ENCODE measurements at regions not wholly inside any gene's neighbourhood (a gene's known extent, or its start where the extent isn't known, plus 50 kb on each side); places are given as distances from the start of the nearest gene placed in this dataset.
"Not testable (repeated sequence)": the region's sequence is repeated elsewhere in the genome, so short reads cannot be mapped to it uniquely, and the experiment has no call there.

DNA sequence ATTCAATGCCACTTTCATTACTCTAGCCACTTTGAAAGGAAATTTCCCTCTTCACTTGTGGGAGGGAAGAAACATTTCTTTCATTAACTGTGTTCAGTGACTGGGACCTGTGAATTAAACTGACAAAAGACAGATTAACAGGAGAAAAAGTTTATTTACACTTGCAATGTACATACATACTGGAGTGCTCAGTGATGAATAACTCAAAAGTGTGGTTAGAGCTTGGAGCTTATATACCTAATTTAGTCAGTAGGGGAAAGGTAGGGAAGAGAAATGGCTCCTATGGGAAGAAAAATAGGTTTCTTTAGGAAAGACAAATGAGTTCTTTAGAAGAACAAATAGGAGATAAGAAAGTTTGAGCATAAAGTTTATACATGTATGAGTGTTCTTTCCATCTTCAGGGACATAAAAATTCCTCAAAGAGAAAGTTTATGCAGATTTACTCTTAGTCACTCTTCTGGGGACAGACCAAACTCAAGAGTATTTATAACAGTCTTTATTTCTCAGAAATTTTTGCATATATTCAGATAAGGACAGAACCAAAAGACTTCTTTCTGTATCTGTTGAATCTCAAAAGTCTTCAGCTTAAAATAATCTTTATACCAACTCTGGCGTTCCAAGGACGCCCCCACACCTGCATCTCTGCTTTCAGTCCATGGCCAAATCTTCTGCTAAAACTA is 120.0 kb upstream of the RAI14 start:
- DNase-seq = no peak

DNA sequence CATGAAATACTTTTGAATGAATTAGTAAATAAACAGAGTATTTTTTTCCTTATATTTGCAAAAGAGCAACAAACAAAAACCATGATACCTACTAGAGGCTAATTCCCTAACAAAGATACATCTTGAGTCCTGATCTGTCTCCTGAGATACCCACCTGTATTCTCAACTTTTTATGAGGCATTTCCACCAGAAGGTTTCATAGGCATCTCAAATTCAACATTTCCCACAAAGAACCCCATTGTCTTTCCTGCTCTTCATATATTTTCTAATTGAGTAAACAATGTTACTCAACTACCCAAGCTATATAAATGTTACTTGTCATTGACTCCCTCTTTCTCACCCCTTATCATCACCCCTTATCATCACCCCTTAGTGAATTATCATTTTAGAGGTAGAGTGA is 119.4 kb upstream of the RAI14 start:
- no peak for DNase-seq

DNA sequence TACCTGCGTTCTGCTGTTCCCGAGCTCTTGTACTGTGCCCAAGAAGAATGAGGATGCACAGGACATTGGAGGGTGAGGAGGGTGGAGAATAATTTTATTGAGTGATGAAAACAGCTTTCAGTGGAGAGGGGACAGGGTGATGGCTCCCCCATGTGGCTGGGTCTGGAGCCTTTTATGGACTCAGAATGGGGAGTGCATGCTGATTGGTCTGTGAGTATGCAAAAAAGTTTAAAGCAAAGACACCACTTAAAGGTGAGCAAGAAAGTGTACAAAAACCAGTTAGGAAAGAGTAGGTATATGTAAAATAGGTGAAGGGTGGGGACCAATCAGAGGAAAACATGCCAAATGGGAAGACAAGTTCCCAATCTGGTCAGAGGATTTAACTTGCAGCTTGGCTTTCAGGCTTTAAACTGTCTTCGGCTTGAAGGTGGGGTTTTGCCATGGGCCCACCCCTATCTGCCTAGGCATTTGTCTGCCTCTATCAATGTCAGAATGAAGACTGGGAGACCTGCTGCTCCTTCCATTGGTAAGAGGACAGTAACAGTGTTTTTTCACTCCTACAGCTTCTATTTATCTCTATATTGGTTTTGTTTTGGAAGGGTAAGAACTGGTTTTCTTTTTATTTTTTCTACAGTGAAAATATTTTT is 118.0 kb upstream of the RAI14 start:
- no peak for DNase-seq

DNA sequence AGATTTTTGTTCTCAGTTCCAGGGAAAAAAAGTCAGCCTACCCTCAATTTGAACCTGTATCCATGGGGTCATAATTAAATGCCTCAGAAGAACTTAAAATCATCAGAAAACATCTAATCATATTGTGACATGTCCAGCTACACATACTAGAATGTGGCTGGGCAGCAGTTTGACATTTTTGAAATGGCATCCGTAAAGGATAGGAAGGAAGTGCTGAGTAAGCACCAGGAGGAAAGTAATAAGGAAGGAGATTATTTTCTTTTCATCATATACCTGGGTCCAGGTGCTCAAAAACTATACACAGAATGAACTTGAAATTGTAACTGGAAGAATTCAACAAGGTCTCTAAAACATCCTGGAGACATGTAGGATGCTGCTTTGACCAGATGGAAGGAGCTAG is 116.9 kb upstream of the RAI14 start:
- no peak for DNase-seq

DNA sequence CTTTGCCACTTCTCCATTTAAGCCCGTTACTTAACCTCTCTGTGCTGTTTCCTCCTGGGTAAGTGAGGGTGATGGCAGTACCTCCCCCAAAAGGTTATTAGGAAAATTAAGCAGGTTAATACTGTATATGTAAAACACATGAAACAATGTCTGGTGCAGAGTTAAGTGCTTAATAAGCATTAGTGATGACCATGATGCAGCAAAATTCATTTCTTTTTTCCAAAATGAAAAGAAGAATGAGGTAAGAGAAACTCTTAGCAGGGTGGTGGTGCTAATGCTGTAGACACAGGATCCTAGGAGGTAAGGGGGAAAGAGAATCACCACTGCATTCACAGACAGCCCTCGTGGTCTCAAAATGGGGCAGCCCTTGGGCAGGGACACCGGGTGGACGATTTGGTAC is 115.1 kb upstream of the RAI14 start:
- no peak for DNase-seq

DNA sequence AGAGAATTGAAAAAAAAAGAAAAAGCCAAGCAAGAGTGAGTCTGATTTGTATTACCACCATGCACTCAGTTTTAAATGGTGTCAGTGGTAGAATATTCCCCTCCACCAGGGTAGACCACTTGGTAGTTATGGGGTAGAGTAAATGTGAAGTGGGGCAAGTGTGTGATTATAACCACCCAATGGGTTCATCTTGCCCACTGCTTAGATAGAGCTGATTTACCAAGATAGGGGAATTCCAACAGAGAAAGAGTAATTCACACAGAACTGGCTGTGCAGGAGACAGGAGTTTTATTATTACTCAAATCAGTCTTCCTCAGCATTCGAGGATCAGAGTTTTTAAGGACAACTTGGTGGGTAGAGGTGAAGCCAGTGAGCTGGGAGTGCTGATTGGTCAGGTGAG is 113.3 kb upstream of the RAI14 start:
- DNase-seq = no peak

DNA sequence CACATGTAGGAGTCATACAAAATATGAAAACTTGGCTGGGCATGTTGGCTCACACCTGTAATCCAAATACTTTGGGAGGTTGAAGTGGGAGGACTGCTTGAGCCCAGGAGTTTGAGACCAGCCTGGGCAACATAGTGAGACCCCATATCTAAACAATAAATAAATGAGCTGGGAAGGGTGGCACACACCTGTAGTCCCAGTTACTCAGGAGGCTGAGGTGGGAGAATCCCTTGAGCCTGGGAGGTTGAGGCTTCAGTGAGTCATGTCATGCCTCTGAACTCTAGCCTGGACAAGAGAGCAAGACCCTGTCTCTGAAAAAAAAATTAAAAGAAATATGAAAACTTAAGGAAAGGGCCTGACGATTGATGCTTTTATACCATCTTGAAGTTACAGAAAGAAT is 112.4 kb upstream of the RAI14 start:
- DNase-seq = no peak

DNA sequence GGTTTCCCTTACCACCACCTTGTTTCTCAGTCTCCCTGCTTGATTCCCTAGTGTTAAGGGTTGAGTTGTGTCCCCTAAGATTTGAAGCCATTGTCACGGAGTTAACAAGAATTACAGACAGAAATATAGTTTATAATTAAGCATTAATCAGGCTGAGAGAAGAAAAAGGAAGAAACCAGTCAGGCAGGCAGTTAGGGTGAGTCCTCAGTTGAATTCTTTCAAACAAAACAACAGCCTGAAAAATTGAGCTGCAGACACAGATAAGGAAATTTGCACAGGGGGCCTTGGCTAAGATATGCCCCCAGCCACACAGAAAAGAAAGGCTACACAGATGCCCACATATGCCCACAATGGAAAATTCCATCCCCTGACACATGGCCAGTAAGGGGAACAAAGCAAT is 111.7 kb upstream of the RAI14 start:
- DNase-seq = no peak

DNA sequence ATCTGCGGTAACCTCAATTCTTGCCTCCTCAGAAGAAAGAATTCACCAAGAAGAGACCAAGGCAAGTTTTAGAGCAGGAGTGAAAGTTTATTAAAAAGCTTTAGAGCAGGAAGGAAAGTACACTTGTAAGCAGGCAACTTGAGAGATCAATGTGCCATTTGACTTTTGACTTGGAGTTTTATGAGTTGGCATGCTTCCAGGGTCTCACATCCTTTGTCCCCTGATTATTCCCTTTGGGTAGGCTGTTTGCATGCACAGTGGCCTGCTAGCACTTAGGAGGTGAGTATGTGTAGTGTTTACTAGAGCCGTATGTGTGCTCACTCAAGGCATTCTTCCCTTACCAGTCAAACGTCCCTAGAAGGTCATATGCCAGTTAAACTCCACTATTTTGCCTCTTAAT is 111.0 kb upstream of the RAI14 start:
- no peak for DNase-seq

DNA sequence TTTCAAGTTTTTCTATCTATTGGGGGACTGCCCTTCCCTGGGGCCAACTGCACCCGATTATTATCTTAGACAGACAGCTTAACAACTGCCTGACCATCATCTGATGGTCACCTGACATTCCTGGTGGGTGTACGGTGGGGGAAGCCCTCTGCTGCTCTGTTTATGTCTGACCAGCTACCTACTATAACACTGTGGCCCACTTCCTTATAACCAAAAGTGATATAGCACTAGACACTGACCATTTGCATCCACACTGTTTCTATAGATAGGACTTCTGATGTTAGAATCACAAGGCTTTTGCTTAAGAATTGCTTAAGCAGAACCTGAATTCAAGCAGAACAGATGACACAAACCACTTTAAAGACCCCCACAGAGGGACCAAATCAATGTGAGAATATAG is 110.5 kb upstream of the RAI14 start:
- DNase-seq = no peak

DNA sequence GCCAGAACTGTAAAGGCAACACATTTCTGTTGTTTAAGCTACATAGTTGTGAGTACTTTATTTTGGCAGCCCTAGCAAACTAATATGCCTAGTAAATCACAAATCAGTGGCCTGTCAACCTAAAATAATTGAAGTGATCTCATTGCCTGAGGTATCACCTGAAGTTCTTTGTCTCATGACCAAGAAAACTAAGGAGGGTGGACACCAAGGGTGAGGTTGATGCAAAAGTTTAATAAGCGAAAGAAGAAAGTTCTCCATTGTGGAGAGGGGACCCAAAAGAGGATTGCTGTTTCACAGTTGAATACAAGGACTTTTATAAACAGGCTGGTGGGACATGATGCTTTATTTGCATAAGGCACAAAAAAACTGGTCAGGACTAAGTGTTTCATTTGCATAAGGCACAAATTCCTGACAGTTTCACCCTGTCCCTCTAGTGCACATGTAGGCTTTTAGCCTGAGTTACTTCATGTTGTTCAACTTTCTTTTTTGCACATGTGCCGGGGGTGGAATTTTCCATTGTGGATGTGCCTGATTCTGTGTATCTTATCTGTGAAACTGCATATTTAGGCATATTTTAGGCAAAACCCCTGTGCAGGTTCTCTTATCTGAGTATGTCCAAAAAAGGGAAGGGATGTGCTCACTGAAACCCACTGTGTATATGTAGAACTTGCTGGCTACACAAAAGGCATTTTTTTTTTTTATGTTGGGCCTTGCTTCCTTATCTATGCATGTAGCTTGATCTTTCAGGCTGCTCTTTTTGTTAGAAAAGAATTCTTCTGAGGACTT is 108.6 kb upstream of the RAI14 start:
- DNase-seq = no peak

DNA sequence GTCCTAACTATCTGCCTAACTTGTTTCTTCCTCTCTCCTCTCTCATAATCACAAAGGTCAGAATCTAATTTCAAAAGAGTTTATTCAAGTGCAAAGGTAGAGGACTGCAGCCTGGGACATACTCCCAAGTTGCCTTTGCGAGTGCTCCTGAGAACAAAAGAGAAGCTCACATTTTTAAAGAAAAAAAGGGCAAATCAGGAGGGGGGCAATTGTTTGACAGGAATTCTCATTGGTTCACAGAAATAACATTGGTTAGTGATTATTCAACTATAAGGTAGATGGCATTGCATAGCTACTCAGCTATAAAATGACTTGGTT is 108.1 kb upstream of the RAI14 start:
- no peak for DNase-seq

DNA sequence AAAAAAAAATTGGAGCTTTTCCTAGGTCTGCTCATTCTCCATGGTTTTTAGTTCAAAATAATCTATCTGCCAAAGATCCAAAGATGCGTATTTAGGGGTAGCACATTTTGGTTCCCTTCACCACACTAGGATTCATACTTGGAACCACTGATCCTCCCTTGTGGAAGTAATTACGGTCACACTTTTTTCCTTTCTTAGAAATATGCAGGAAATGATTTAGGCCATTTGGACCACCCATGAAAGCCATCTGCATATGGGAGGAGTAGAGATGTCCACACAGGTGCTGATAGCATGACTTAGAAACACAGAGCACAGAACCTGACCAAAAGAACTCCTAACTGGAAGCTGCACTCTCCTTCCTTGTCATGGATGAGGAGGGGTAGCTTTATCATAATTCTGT is 105.9 kb upstream of the RAI14 start:
- DNase-seq = no peak

DNA sequence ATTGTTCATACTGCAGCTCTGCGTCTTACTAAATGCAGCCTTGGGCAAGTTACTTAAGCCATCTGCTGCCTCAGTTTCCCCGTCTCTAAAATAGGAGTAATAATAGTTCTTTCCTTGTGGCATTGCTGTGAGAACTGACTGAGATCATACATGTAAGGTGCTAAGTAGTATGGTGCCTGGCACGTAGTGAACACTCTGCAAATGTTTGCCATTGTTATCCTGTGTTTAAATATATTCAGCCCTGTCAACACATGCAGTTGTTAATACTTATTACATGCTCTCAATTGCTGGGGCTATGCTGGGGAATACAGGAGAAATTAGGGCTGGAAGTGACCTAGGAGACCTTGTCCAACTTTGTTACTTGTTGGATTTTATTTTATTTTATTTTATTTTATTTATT is 105.2 kb upstream of the RAI14 start:
- no peak for DNase-seq

DNA sequence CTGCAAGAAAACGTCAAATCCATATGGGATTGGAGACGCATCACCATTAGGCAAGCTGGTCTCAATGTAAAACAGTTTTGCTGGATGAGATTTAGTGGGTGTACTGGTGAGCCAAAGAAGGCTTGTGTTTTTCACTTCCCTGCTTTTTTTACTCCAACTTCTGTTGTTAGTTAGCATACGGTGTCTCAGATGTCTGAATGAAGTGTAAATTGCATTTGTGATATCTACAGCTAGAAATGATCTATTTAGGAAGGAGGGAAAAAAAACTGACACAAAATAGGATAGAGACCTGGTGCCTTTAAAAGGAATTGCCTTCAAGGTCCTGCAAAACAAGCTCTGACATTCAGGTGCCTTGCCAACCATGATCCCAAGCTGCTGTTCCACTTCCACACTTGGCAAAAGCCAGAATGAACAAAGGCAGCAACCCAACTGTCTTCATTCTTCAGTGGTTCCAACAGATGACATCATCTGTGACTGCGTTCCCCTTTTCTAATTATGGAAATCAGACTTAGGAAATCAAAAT is 104.2 kb upstream of the RAI14 start:
- peak; percentile 62 for DNase-seq

DNA sequence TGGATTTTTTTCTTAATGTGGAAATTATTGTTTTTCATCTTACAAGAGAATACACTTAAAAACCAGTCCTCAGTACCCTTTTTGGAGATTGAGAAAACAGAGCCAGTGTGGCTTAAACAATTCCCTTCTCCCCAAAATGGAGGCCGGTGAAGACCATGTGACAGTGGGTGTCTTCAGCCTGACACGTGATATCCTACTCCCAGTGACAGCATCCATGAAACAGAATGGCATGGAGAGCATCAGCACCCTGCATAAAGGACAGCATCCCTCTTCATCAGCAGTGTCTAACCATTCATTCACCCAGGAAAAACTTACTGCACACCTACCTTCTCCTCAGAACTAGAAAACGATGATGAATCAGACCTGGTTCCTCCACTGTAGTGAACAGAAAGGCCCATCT is 103.4 kb upstream of the RAI14 start:
- no peak for DNase-seq

DNA sequence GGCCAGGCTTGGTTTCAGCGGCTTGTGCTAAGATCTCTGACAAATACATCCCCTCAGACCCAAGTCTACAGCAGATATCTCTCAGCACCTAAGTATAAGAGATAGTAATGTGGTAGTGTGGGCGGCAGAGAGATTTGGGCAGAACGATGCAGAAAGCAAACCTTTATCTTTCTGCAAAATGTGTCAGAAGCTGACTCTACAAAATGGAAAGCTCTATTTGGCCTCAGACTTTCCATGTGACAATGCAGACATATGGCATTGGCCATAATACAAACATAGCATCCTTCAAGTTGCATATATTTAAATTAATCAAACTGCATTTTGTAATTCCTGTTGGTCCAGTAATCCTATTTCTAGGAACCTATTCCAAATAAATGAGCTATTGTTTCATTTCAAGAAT is 102.5 kb upstream of the RAI14 start:
- DNase-seq = no peak

DNA sequence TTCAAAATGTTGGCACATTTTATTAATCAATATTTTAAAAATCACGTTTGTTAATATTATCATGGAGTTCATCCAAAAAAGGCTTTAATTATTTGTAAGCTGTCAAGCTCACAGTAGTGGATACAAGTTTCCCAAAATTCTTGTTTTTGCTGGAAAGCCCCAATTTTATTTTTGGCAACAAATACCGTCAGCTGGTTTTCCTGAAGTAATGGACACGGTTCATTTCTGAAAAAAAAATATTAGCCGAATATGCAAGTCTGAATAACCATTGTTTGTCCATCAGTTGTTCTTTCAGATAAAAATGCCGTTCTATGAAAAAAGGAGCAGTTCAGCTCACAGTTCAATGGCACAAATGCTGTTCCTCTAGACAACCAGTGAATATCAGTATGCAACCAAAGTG is 101.5 kb upstream of the RAI14 start:
- DNase-seq = no peak

DNA sequence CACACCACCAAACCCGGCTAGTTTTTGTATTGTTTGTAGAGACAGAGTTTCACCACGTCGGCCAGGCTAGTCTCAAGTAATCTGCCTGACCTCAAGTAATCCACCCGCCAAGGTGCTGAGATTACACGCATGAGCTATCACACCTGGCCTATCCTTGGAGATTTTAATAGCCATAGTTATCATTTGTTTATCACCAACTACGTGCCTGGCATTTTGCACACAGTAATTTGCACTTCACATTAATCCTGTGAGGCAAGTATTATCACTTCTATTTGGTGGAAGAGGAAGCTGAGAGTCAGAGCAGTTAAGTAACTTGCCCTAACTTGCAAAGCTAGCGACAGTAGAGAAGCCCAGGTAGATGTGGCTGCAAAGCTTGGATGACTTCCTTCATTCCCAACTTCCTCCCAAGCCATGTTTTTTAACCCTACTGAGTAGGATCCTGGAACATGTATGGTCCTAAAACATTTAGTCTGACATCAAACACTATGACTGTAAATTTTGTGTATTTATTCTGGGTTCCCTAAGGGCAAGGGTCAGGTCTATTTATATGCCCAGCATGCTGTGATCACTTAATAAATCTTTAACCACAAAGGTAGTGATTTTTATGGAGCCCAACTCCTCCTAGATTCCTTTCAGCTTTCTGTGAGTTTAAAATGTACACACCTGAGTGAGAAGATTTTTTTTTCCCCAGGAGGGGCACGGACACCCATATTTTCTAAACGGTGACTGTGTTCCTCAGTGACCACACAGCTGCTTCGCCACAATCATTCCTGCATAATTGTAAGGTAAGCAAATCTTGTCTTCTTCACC is 100.2 kb upstream of the RAI14 start:
- no peak for DNase-seq

DNA sequence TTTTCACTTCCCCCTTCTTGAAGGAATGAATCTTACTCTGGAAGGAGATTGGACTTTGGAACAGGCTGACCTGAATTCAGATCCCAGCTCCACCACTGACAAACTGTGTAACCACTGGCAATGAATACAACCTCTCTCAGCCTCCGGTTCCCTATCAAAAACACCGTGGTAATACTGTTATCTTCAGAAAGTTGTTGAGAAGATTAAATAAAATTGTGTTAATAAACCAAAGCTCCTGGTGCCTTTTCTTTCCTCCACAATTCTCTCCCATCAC is 99.7 kb upstream of the RAI14 start:
- no peak for DNase-seq

DNA sequence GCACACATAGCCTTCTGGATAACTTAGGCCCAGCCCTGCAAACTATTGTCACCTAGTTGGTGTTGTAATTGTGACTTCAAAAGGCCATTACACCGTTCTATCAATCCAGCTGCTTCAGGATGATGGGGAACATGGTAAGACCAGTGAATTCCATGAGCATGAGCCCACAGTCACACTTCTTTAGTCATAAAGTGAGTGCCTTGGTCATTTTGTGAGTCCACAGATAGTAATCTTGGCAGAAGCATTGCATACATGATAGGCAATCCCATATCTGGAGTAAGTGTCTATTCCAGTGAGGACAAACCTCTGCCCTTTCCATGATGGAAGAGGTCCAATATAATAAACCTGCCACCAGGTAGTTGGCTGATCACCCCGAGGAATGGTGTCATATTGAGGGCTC is 94.5 kb upstream of the RAI14 start:
- DNase-seq = not testable (repeated sequence)

DNA sequence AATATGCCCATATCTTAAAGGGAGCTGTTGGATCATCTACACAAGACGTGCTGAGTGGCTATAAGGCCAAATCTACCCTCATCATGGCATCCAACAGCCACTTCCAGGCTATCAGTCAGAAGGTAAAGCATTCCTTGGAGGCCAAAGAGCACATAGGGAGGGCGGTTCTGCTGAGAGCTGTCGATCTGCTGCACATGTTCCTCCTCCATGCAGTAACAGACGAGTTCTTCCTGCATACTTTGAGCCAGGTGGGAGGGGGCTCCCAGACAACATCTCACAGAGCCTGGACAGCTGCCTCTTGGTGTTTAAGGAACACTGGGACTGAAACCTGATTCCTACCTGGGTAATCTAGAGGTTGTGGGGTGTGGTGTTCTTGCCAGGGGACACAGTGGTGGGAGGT is 93.3 kb upstream of the RAI14 start:
- DNase-seq = no peak

DNA sequence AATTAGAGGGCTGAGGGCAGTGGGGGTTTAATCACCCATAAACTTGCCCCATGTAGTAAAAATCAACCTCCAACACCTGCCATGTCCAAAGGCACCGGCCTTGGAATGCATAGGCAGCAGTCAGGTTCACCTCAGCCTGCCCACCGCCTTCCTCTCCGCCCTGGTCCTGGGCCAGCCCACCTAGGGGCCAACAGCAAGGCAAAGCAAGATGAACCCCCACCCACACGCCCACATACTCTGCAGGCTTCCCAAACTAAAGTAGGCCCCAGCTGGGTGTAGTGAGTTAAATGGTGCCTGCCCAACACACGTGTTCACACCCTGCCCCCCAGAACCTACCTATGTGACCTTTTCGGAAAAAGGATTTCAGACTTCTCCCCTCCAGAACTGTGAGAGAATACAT is 92.9 kb upstream of the RAI14 start:
- DNase-seq = no peak

Measured in femur (tissue), 1 donor.